KMS-11 (cell line): ENCODE measurements at regions not wholly inside any gene's neighbourhood (a gene's known extent, or its start where the extent isn't known, plus 50 kb on each side); places are given as distances from the start of the nearest gene placed in this dataset.

Source experiments
- H2AFZ ChIP-seq: fragments of 200-600 bp; sonication (generic); 2 replicates; pipeline ENCODE4 v1.6.1; 2016; ENCODE audit warnings: antibody characterized with exemption, mixed run types, low read depth
- H3K27ac ChIP-seq: fragments of 200-600 bp; sonication (generic); 2 replicates; pipeline ENCODE4 v1.6.1; 2016; ENCODE audit warnings: mild to moderate bottlenecking, mixed run types
- H3K27me3 ChIP-seq: fragments of 200-600 bp; sonication (generic); 2 replicates; pipeline ENCODE4 v1.6.1; 2017; ENCODE audit warnings: mild to moderate bottlenecking, low read depth, mixed run types, moderate library complexity; ENCODE audit not compliant: insufficient read depth
- H3K36me3 ChIP-seq: fragments of 200-600 bp; sonication (generic); 2 replicates; pipeline ENCODE4 v1.6.1; 2017; ENCODE audit warnings: mild to moderate bottlenecking, mixed run types; ENCODE audit not compliant: insufficient read depth
- H3K4me1 ChIP-seq: fragments of 200-600 bp; sonication (generic); 2 replicates; pipeline ENCODE4 v1.6.1; 2016; ENCODE audit warnings: mild to moderate bottlenecking, low read depth, mixed run types; ENCODE audit not compliant: poor library complexity, severe bottlenecking
- H3K4me2 ChIP-seq: fragments of 200-600 bp; sonication (generic); 2 replicates; pipeline ENCODE4 v1.7.0; 2016; ENCODE audit warnings: mild to moderate bottlenecking, mixed run types
- H3K4me3 ChIP-seq: fragments of 200-600 bp; sonication (generic); IDR thresholded peaks from 2 replicates; pipeline ENCODE4 v1.6.1; 2017; ENCODE audit warnings: low read depth, low read length, mixed read lengths; ENCODE audit not compliant: insufficient read depth
- H3K79me2 ChIP-seq: fragments of 200-600 bp; sonication (generic); 2 replicates; pipeline ENCODE4 v1.6.1; 2016; ENCODE audit warnings: low read depth, mixed run types; ENCODE audit not compliant: insufficient read depth
- H3K9ac ChIP-seq: fragments of 200-600 bp; sonication (generic); 2 replicates; pipeline ENCODE4 v1.6.1; 2016; ENCODE audit warnings: mild to moderate bottlenecking, mixed run types
- H4K20me1 ChIP-seq: fragments of 200-600 bp; sonication (generic); 2 replicates; pipeline ENCODE4 v1.6.1; 2016; ENCODE audit warnings: mild to moderate bottlenecking, mixed run types; ENCODE audit not compliant: insufficient read depth
- TF ChIP-seq, protein P1 (sequence below): fragments of 200-600 bp; sonication (generic); conservative IDR thresholded peaks from 2 replicates; pipeline ENCODE4 v1.6.1; 2017; ENCODE audit warnings: low read depth, mild to moderate bottlenecking, antibody characterized with exemption, low read length, moderate library complexity, mixed read lengths

DNA sequence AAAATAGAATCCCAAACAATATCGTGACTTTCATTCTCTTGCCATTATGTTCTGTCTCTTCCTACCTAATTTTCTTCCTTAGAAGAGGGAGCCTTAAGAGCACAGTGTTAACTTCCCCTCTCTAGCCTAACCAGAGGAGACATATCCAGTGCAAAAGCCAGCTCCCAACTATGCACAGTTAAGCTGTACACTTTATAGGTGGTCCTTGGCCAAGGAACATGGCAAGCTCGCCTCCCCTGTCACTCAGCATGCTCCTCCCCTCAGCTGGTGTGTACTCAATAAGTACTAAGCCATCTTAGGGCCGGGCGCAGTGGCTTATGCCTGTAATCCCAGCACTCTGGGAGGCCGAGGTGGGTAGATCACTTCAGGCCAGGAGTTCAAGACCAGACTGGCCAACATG lies 255.1 kb upstream of the TMPO start:
- Histone ChIP-seq H3K79me2 (no peaks in the 10 kb centered on the region), H2AFZ (no peak overlapping the region), H3K27ac (no peak overlapping the region), H3K36me3 (no peaks in the 10 kb centered on the region), H3K4me1 (no peaks in the 10 kb centered on the region), H3K4me2 (no peak overlapping the region), H3K9ac (no peak overlapping the region), H3K4me3 (no peak overlapping the region), H3K27me3 (no peaks in the 10 kb centered on the region), H4K20me1 (no peaks in the 10 kb centered on the region)
- TF ChIP-seq, protein P1, sequence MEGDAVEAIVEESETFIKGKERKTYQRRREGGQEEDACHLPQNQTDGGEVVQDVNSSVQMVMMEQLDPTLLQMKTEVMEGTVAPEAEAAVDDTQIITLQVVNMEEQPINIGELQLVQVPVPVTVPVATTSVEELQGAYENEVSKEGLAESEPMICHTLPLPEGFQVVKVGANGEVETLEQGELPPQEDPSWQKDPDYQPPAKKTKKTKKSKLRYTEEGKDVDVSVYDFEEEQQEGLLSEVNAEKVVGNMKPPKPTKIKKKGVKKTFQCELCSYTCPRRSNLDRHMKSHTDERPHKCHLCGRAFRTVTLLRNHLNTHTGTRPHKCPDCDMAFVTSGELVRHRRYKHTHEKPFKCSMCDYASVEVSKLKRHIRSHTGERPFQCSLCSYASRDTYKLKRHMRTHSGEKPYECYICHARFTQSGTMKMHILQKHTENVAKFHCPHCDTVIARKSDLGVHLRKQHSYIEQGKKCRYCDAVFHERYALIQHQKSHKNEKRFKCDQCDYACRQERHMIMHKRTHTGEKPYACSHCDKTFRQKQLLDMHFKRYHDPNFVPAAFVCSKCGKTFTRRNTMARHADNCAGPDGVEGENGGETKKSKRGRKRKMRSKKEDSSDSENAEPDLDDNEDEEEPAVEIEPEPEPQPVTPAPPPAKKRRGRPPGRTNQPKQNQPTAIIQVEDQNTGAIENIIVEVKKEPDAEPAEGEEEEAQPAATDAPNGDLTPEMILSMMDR: no peak

DNA sequence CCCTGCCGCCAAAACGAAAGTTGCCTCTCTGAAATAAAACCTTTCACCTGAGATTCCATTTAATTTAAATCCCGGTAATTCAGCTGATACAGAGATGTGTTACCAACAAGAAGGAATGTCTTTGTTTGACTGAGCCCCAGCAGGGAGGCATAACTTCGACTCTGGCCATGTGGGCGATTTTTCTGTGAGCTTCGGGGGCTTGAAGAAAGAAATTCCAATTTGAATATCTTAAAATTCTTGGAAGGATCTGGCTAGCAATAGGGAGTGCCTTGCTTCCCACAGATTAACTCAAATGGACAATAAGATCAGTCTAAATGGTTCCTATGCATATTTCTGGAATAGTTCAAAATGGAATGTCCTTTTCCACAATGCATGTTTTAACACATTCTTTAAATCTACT lies 252.5 kb upstream of the TMPO start:
- Histone ChIP-seq H3K27ac (no peak overlapping the region), H2AFZ (no peak overlapping the region), H3K9ac (no peak overlapping the region), H3K4me1 (no peaks in the 10 kb centered on the region), H3K4me2 (no peak overlapping the region), H3K4me3 (no peak overlapping the region), H3K36me3 (no peaks in the 10 kb centered on the region), H4K20me1 (no peaks in the 10 kb centered on the region), H3K27me3 (no peaks in the 10 kb centered on the region), H3K79me2 (no peaks in the 10 kb centered on the region)
- TF ChIP-seq, protein P1: no peak

DNA sequence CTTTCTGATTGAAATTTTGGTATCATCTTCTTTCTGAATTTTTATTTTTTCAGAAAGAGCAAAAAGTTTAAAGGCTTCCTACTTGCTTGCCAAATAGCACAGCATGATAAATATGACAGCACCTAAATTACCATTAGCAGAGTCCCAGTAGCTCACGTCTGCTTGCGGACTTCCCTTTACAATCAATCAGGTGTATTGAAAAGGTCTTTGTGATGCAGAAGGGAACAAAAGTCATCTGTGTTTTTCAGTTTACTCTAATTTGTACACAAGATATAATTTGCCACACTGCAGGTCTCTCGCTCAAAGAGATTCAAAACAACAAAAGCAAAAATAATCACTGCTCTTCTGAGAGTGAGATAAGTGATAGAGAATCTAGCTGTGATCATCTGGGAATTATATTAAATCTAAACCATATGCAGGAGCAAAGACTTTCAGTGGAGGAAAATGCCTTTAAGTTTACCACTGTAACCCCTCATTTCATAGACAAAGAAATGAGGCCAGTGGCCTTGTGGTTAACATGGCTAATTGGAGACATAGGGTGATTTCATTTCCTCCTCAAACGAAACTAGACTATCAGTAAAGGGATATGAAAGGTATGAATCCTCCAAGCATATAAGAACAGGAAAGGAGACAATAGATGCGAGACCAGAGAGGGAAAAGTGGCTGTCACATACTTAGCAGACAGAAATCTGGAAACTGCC lies 240.8 kb upstream of the TMPO start:
- Histone ChIP-seq H3K4me2 (peak overlapping the region; percentile 40), H2AFZ (no peak overlapping the region), H3K4me3 (no peak overlapping the region), H3K79me2 (no peaks in the 10 kb centered on the region), H3K36me3 (no peaks in the 10 kb centered on the region), H3K27me3 (no peaks in the 10 kb centered on the region), H3K9ac (no peak overlapping the region), H3K4me1 (peaks cover 26% of the 10 kb centered on the region), H4K20me1 (no peaks in the 10 kb centered on the region), H3K27ac (peak overlapping the region; percentile 2; the same call in 1 of the 2 replicates)
- TF ChIP-seq, protein P1: no peak

DNA sequence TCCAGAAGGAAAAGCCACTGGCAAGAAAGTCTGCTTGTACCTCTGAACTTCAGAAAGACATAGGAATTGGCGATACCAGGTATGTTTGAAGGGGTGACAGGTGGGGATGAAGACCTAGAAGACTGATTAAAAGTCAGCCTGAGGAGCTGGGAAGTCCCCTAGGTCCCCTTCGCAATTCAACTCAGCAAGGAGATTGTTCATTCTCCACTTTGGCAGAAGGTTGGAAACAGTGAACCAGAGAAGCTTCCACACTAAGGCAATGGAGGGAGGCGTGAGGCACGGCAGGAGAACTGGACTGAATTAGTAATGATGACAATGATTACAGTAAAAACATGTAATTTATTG lies 240.3 kb upstream of the TMPO start:
- peak overlapping the region; percentile 40; the same call in 1 of the 2 replicates for H3K4me2 ChIP-seq
- no peaks in the 10 kb centered on the region for H4K20me1 ChIP-seq
- no peak overlapping the region for H2AFZ ChIP-seq
- TF ChIP-seq, protein P1: no peak
- no peak overlapping the region for H3K9ac ChIP-seq
- H3K36me3 ChIP-seq: no peaks in the 10 kb centered on the region
- H3K4me3 ChIP-seq: no peak overlapping the region
- H3K27me3 ChIP-seq: no peaks in the 10 kb centered on the region
- no peak overlapping the region for H3K27ac ChIP-seq
- H3K4me1 ChIP-seq: peaks cover 26% of the 10 kb centered on the region
- no peaks in the 10 kb centered on the region for H3K79me2 ChIP-seq
